AG09319 (cell line): ENCODE measurements at regions not wholly inside any gene's neighbourhood (a gene's known extent, or its start where the extent isn't known, plus 50 kb on each side); places are given as distances from the start of the nearest gene placed in this dataset.

Experiments used
- DNase-seq: peaks from one replicate; pipeline ENCODE4 v3.0.0-alpha.2; 2010; ENCODE audit warnings: low read depth; ENCODE audit errors: extremely low read depth
- TF ChIP-seq, protein P1 (sequence below): IDR thresholded peaks from 2 replicates; pipeline ENCODE4 v1.5.1; 2011; ENCODE audit warnings: low read depth, mild to moderate bottlenecking, inconsistent platforms, low read length, moderate library complexity

GRCh38 chr14:86104691-86105265, 574.8 kb downstream of the FLRT2 start:
- DNase-seq = no peak
- TF ChIP-seq, protein P1, sequence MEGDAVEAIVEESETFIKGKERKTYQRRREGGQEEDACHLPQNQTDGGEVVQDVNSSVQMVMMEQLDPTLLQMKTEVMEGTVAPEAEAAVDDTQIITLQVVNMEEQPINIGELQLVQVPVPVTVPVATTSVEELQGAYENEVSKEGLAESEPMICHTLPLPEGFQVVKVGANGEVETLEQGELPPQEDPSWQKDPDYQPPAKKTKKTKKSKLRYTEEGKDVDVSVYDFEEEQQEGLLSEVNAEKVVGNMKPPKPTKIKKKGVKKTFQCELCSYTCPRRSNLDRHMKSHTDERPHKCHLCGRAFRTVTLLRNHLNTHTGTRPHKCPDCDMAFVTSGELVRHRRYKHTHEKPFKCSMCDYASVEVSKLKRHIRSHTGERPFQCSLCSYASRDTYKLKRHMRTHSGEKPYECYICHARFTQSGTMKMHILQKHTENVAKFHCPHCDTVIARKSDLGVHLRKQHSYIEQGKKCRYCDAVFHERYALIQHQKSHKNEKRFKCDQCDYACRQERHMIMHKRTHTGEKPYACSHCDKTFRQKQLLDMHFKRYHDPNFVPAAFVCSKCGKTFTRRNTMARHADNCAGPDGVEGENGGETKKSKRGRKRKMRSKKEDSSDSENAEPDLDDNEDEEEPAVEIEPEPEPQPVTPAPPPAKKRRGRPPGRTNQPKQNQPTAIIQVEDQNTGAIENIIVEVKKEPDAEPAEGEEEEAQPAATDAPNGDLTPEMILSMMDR = no peak

GRCh38 chr14:86094512-86094911, 564.6 kb downstream of the FLRT2 start:
- TF ChIP-seq, protein P1 = no peak
- DNase-seq = no peak

DNA sequence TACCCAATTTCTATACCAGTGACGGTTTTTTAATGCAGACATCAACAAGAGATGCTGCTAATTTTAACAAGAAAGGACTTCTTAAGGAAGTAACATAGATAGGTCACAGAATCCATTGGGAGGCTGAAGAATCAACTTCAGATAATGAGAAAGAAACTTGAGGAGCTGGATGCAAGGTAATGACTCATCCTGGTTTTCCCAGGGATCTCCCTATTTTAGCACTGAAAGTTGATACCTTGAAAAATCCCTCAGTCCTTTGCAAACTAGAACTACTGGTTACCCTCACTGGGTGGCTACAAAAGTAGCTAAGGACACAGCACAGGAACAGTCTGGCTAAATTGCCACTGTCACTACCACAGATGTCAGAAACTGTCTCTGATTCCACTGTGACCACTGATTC, 561.9 kb downstream of the FLRT2 start:
- TF ChIP-seq, protein P1 = no peak
- no peak for DNase-seq

GRCh38 chr14:86088156-86088555, 558.2 kb downstream of the FLRT2 start:
- no peak for DNase-seq
- TF ChIP-seq, protein P1 = no peak

DNA sequence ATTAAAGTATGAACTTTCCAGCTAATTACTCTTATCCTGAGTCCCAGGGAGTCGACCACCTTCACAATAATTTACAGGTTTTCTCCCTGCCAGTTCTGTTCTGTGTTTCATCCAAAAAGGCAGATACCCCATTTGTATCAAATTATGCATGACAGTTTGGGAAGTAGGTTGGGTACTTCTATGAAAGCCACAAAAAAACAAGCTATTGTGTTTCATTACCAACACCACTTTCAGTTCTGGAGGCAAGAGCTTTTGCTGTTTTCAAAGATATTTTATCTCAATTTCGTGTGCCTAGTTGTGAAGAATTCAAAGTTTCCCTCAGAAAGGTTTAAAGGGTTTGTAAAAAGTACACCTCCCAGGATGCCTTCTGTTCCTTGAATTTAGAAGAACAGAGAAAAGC, 557.4 kb downstream of the FLRT2 start:
- TF ChIP-seq, protein P1 = no peak
- DNase-seq = no peak

DNA sequence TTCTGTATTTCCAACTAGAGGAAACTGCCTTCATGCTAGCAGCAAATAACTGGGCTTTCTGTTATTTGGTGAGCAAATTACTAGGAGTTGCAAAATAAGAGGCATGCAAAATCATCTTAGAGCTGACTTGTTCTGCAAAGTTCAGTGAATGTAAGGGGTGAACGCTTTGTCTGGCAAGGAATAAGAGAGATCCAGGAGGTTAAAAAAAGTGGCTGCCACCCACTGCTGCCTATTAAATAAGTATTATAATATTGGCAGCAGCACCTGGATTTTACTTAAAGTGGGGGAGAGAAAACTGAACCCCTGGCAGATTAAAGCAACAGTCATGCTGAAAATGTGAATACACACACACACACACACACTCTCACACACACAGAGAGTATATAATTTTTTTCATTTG, 557.0 kb downstream of the FLRT2 start:
- TF ChIP-seq, protein P1 = no peak
- no peak for DNase-seq

GRCh38 chr14:86084097-86084496, 554.2 kb downstream of the FLRT2 start:
- no peak for DNase-seq
- TF ChIP-seq, protein P1 = no peak
